HEK293 (cell line): ENCODE measurements at regions not wholly inside any gene's neighbourhood (a gene's known extent, or its start where the extent isn't known, plus 50 kb on each side); places are given as distances from the start of the nearest gene placed in this dataset.
A peak's percentile ranks its signal among the peaks of the same experiment; 100 is the strongest.

ENCODE experiments used
- CTCF ChIA-PET: fragments of 350-600 bp; formaldehyde crosslinking; extraction: SDS; loops from one replicate; lab custom pipeline; 2021; ENCODE audit warnings: antibody characterized with exemption; lab: Yijun Ruan, JAX
- POLR2A ChIA-PET: fragments of 300-600 bp; formaldehyde crosslinking; extraction: SDS; loops from one replicate; lab custom pipeline; 2020; ENCODE audit warnings: antibody characterized with exemption, inconsistent platforms; lab: Yijun Ruan, JAX
- H3K27ac ChIP-seq: fragments of 200-500 bp; sonication (Bioruptor generic); 2 replicates; pipeline ENCODE4 v1.5.1; 2014; ENCODE audit warnings: low read depth, low read length, control low read depth, inconsistent platforms; ENCODE audit errors: extremely low read depth
- H3K36me3 ChIP-seq, 2 experiments: fragments of 200-500 bp in 1 of 2; sonication (Bioruptor generic) in 1 of 2; 1 replicate in 1 of 2; 2 replicates in 1 of 2; pipeline ENCODE4 v1.5.1; 2014 to 2017; ENCODE audit warnings: inconsistent platforms in 2 of 2, low read length in 2 of 2; ENCODE audit not compliant: control insufficient read depth in 2 of 2, insufficient read depth in 1 of 2
- H3K4me1 ChIP-seq: fragments of 200-500 bp; sonication (Bioruptor generic); 2 replicates; pipeline ENCODE4 v1.5.1; 2014; ENCODE audit warnings: mild to moderate bottlenecking, low read length, inconsistent platforms; ENCODE audit not compliant: control insufficient read depth, insufficient read depth
- H3K4me3 ChIP-seq: 2 replicates; pipeline ENCODE4 v1.5.1; 2011; ENCODE audit warnings: low read depth, mild to moderate bottlenecking, control low read depth, low read length, moderate library complexity
- H3K9me3 ChIP-seq: fragments of 200-500 bp; sonication (Bioruptor generic); 2 replicates; pipeline ENCODE4 v1.5.1; 2014; ENCODE audit warnings: low read depth, low read length, inconsistent platforms; ENCODE audit not compliant: control insufficient read depth, insufficient read depth
- ATF2 ChIP-seq: fragments of 450-650 bp; formaldehyde crosslinking; IDR thresholded peaks from 2 replicates; pipeline ENCODE4 v1.5.1; 2016; ENCODE audit warnings: missing biosample characterization, missing genetic modification characterization, low read depth
- FEZF1 ChIP-seq: fragments of 450-650 bp; formaldehyde crosslinking; IDR thresholded peaks from 2 replicates; pipeline ENCODE4 v1.5.1; 2016; ENCODE audit warnings: missing biosample characterization, missing genetic modification characterization
- MZF1 ChIP-seq: fragments of 450-650 bp; formaldehyde crosslinking; IDR thresholded peaks from 2 replicates; pipeline ENCODE4 v1.5.1; 2017; ENCODE audit warnings: missing biosample characterization, missing genetic modification characterization, borderline replicate concordance
- PRDM4 ChIP-seq: fragments of 450-650 bp; formaldehyde crosslinking; IDR thresholded peaks from 2 replicates; pipeline ENCODE4 v1.5.1; 2017; ENCODE audit warnings: missing biosample characterization, missing genetic modification characterization
- SALL2 ChIP-seq: fragments of 450-650 bp; formaldehyde crosslinking; IDR thresholded peaks from 2 replicates; pipeline ENCODE4 v1.5.0; 2017; ENCODE audit warnings: missing biosample characterization, mild to moderate bottlenecking, missing genetic modification characterization, borderline replicate concordance
- SETDB1 ChIP-seq: IDR thresholded peaks from one replicate; pipeline ENCODE4 v1.6.1; 2017; ENCODE audit warnings: mild to moderate bottlenecking, low read length, moderate library complexity, mixed read lengths; ENCODE audit not compliant: insufficient read length
- TRIM28 ChIP-seq: IDR thresholded peaks from 2 replicates; pipeline ENCODE4 v1.6.1; 2011; ENCODE audit warnings: low read length, control low read depth, borderline replicate concordance
- YY2 ChIP-seq: fragments of 450-650 bp; formaldehyde crosslinking; IDR thresholded peaks from 2 replicates; pipeline ENCODE4 v1.5.1; 2016; ENCODE audit warnings: missing biosample characterization, missing genetic modification characterization
- ZBTB17 ChIP-seq: fragments of 450-650 bp; formaldehyde crosslinking; IDR thresholded peaks from 2 replicates; pipeline ENCODE4 v1.5.1; 2016; ENCODE audit warnings: missing biosample characterization, missing genetic modification characterization
- ZBTB6 ChIP-seq: fragments of 450-650 bp; formaldehyde crosslinking; IDR thresholded peaks from 2 replicates; pipeline ENCODE4 v1.5.1; 2017; ENCODE audit warnings: missing biosample characterization, missing genetic modification characterization
- ZFP41 ChIP-seq: fragments of 450-650 bp; formaldehyde crosslinking; IDR thresholded peaks from 2 replicates; pipeline ENCODE4 v1.5.1; 2016; ENCODE audit warnings: missing biosample characterization, missing genetic modification characterization, borderline replicate concordance
- ZIC2 ChIP-seq: fragments of 450-650 bp; formaldehyde crosslinking; IDR thresholded peaks from 2 replicates; pipeline ENCODE4 v1.5.1; 2016; ENCODE audit warnings: missing biosample characterization, missing genetic modification characterization
- ZNF138 ChIP-seq: fragments of 450-650 bp; formaldehyde crosslinking; IDR thresholded peaks from 2 replicates; pipeline ENCODE4 v1.5.1; 2016; ENCODE audit warnings: missing biosample characterization, missing genetic modification characterization, borderline replicate concordance
- ZNF18 ChIP-seq: fragments of 450-650 bp; formaldehyde crosslinking; IDR thresholded peaks from 2 replicates; pipeline ENCODE4 v1.5.1; 2016; ENCODE audit warnings: missing biosample characterization, missing genetic modification characterization
- ZNF266 ChIP-seq: fragments of 450-650 bp; formaldehyde crosslinking; IDR thresholded peaks from 2 replicates; pipeline ENCODE4 v1.5.1; 2016; ENCODE audit warnings: missing biosample characterization, missing genetic modification characterization, low read depth
- ZNF324 ChIP-seq: fragments of 450-650 bp; formaldehyde crosslinking; IDR thresholded peaks from 2 replicates; pipeline ENCODE4 v1.5.1; 2016; ENCODE audit warnings: missing biosample characterization, missing genetic modification characterization
- ZNF433 ChIP-seq: fragments of 450-650 bp; formaldehyde crosslinking; IDR thresholded peaks from 2 replicates; pipeline ENCODE4 v1.5.1; 2016; ENCODE audit warnings: missing biosample characterization, missing genetic modification characterization, low read depth
- ZNF510 ChIP-seq: fragments of 450-650 bp; formaldehyde crosslinking; IDR thresholded peaks from 2 replicates; pipeline ENCODE4 v1.5.1; 2018; ENCODE audit warnings: mild to moderate bottlenecking, missing genetic modification characterization, missing biosample characterization; ENCODE audit not compliant: insufficient replicate concordance
- ZNF645 ChIP-seq: fragments of 450-650 bp; formaldehyde crosslinking; IDR thresholded peaks from 2 replicates; pipeline ENCODE4; 2016; ENCODE audit warnings: missing biosample characterization, missing genetic modification characterization
- ZNF791 ChIP-seq: fragments of 450-650 bp; formaldehyde crosslinking; IDR thresholded peaks from 2 replicates; pipeline ENCODE4 v1.5.1; 2016; ENCODE audit warnings: missing biosample characterization, missing genetic modification characterization
- ZNF792 ChIP-seq: fragments of 450-650 bp; formaldehyde crosslinking; IDR thresholded peaks from 2 replicates; pipeline ENCODE4 v1.5.1; 2016; ENCODE audit warnings: missing biosample characterization, missing genetic modification characterization
- ZSCAN4 ChIP-seq: fragments of 450-650 bp; formaldehyde crosslinking; IDR thresholded peaks from 2 replicates; pipeline ENCODE4 v1.5.1; 2017; ENCODE audit warnings: missing biosample characterization, missing genetic modification characterization

GRCh38 chr5:133738271-133738670 lies 125.9 kb upstream of the FSTL4 start:
- Histone ChIP-seq H3K9me3 (no peaks in the 10 kb centered on the region), H3K4me3 (no peak overlapping the region), H3K4me1 (0 out of 2 replicates have a peak, but pooled peaks cover 3% of the 10 kb centered on the region), H3K27ac (no peak overlapping the region), H3K36me3 (no peaks in the 10 kb centered on the region)
- no peak for TF ChIP-seq ZNF324 (tag by site-specific recombination)
- no peak for TF ChIP-seq ZNF645 (tag by site-specific recombination)
- no peak for TF ChIP-seq ZFP41 (tag by site-specific recombination)
- no peak for TF ChIP-seq ZNF266 (tag by site-specific recombination)
- no peak for TF ChIP-seq ZNF433 (tag by site-specific recombination)
- no peak for TF ChIP-seq ATF2
- no peak for TF ChIP-seq SETDB1
- TF ChIP-seq ZNF792 (tag by site-specific recombination): no peak
- no peak for TF ChIP-seq ZSCAN4
- no peak for TF ChIP-seq ZBTB17 (tag by site-specific recombination)
- no peak for TF ChIP-seq ZBTB6 (tag by site-specific recombination)
- no peak for TF ChIP-seq PRDM4 (tag by site-specific recombination)
- TF ChIP-seq SALL2: no peak
- no peak for TF ChIP-seq ZNF18 (tag by site-specific recombination)
- TF ChIP-seq TRIM28: no peak
- no peak for TF ChIP-seq ZNF510
- TF ChIP-seq ZNF791 (tag by site-specific recombination): no peak
- ChIA-PET CTCF (interaction anchor here (0.6 to 0.7 kb wide), 2 partner anchors 13 to 23 kb away, joined by 3 read pairs; no protein-coding TSS in a partner anchor), POLR2A (no interaction called here)

- CTCF ChIA-PET: no interaction called here
- POLR2A ChIA-PET: no interaction called here
These were observed 124.2 kb upstream of the FSTL4 start for GRCh38 chr5:133736512-133736911.

More at GRCh38 chr5:133736512-133736911, 124.2 kb upstream of the FSTL4 start:
- TF ChIP-seq MZF1 (tag by site-specific recombination) (no peak), YY2 (no peak), ZNF138 (tag by site-specific recombination) (no peak), ZIC2 (peak; percentile 58), FEZF1 (tag by site-specific recombination) (no peak)
- 0 out of 2 replicates have a peak, but pooled peaks cover 3% of the 10 kb centered on the region for H3K4me1 ChIP-seq
- no peaks in the 10 kb centered on the region for H3K36me3 ChIP-seq
- no peak overlapping the region for H3K27ac ChIP-seq
- H3K4me3 ChIP-seq: no peak overlapping the region
- no peaks in the 10 kb centered on the region for H3K9me3 ChIP-seq
